Fibroblast of lung (primary cell): ENCODE measurements at regions not wholly inside any gene's neighbourhood (a gene's known extent, or its start where the extent isn't known, plus 50 kb on each side); places are given as distances from the start of the nearest gene placed in this dataset.

Experiments used
- DNase-seq, 2 donors: peaks; one replicate each; pipeline versions ENCODE4 v3.0.0 to v3.0.0-alpha.2; 2010; ENCODE audit warnings: low read depth in 2 of 2
- H2AFZ ChIP-seq: 2 replicates; pipeline ENCODE4 v1.5.1; 2012; ENCODE audit warnings: low read length, control low read depth, inconsistent platforms
- H3K27ac ChIP-seq: 2 replicates; pipeline ENCODE4 v1.5.1; 2011; ENCODE audit warnings: low read length, control low read depth; ENCODE audit not compliant: insufficient read depth
- H3K27me3 ChIP-seq: 2 replicates; pipeline ENCODE4 v1.5.1; 2011; ENCODE audit warnings: mild to moderate bottlenecking, low read length; ENCODE audit not compliant: control insufficient read depth, insufficient read depth
- H3K36me3 ChIP-seq: 2 replicates; pipeline ENCODE4 v1.5.1; 2011; ENCODE audit warnings: low read length; ENCODE audit not compliant: control insufficient read depth, insufficient read depth
- H3K4me1 ChIP-seq: 2 replicates; pipeline ENCODE4 v1.5.1; 2011; ENCODE audit warnings: low read length; ENCODE audit not compliant: control insufficient read depth, insufficient read depth; ENCODE audit errors: extremely low read depth
- H3K4me2 ChIP-seq: 2 replicates; pipeline ENCODE4 v1.5.1; 2011; ENCODE audit warnings: low read length, control low read depth; ENCODE audit not compliant: insufficient read depth; ENCODE audit errors: extremely low read depth
- H3K4me3 ChIP-seq, 4 experiments: fragments of 200-600 bp in 1 of 4; sonication (generic) in 1 of 4; replicated peaks in 1 of 4; 2 replicates each; pipeline ENCODE4 v1.5.1; 2011 to 2016; ENCODE audit warnings: low read length in 4 of 4, low read depth in 3 of 4, mild to moderate bottlenecking in 3 of 4, control low read depth in 2 of 4, inconsistent platforms in 1 of 4, mixed read lengths in 1 of 4; ENCODE audit not compliant: insufficient read depth in 1 of 4; ENCODE audit errors: control extremely low read depth in 1 of 4
- H3K79me2 ChIP-seq: 2 replicates; pipeline ENCODE4 v1.5.1; 2012; ENCODE audit warnings: mild to moderate bottlenecking, low read length, inconsistent platforms; ENCODE audit not compliant: control insufficient read depth, insufficient read depth
- H3K9ac ChIP-seq: 2 replicates; pipeline ENCODE4 v1.5.1; 2011; ENCODE audit warnings: mild to moderate bottlenecking, low read length, control low read depth; ENCODE audit not compliant: insufficient read depth
- H3K9me3 ChIP-seq: 2 replicates; pipeline ENCODE4 v1.5.1; 2012; ENCODE audit warnings: low read depth, low read length; ENCODE audit not compliant: control insufficient read depth, insufficient read depth
- H4K20me1 ChIP-seq: 2 replicates; pipeline ENCODE4 v1.5.1; 2011; ENCODE audit warnings: low read length; ENCODE audit not compliant: control insufficient read depth, insufficient read depth; ENCODE audit errors: extremely low read depth
- CTCF ChIP-seq, 2 donors: IDR thresholded peaks in 1 of 2; conservative IDR thresholded peaks in 1 of 2; 1 replicate in 1 of 2; 2 replicates in 1 of 2; pipeline ENCODE4 v1.5.1; 2011 to 2012; ENCODE audit warnings: low read length in 2 of 2, control low read depth in 1 of 2, inconsistent platforms in 1 of 2, low read depth in 1 of 2, mild to moderate bottlenecking in 1 of 2
- EZH2 ChIP-seq: IDR thresholded peaks from 2 replicates; pipeline ENCODE4 v1.5.1; 2012; ENCODE audit warnings: low read length, control low read depth, mild to moderate bottlenecking; ENCODE audit errors: missing control alignments

- no peak overlapping the region for H3K4me2 ChIP-seq
- no peaks in the 10 kb centered on the region for H3K27me3 ChIP-seq
- H3K27ac ChIP-seq = no peak overlapping the region
- H2AFZ ChIP-seq = no peak overlapping the region
- H3K4me3 ChIP-seq = no peak overlapping the region
- no peaks in the 10 kb centered on the region for H4K20me1 ChIP-seq
- TF ChIP-seq CTCF (conservative IDR thresholded peaks at IDR 0.05 in 1 of 2, IDR thresholded peaks at IDR 0.05 in 1 of 2; ENCODE audit: low read depth in 1 of 2, low read length in 2 of 2) = no peak
- no peak for TF ChIP-seq EZH2
- no peak overlapping the region for H3K9ac ChIP-seq
- H3K4me1 ChIP-seq = no peaks in the 10 kb centered on the region
- no peak for DNase-seq
- H3K9me3 ChIP-seq = no peaks in the 10 kb centered on the region
- H3K36me3 ChIP-seq = no peaks in the 10 kb centered on the region
- H3K79me2 ChIP-seq = no peaks in the 10 kb centered on the region
Measured at GRCh38 chr2:173605994-173606393, 251.3 kb downstream of the CDCA7 start.

- no peak for DNase-seq
- TF ChIP-seq CTCF (conservative IDR thresholded peaks at IDR 0.05 in 1 of 2, IDR thresholded peaks at IDR 0.05 in 1 of 2; ENCODE audit: low read depth in 1 of 2, low read length in 2 of 2) = no peak
- TF ChIP-seq EZH2 = no peak
- Histone ChIP-seq H3K4me1 (no peaks in the 10 kb centered on the region), H3K27ac (no peak overlapping the region), H2AFZ (no peak overlapping the region), H3K27me3 (no peaks in the 10 kb centered on the region), H4K20me1 (no peaks in the 10 kb centered on the region), H3K4me2 (no peak overlapping the region), H3K4me3 (no peak overlapping the region), H3K9ac (no peak overlapping the region), H3K36me3 (no peaks in the 10 kb centered on the region), H3K79me2 (no peaks in the 10 kb centered on the region), H3K9me3 (no peaks in the 10 kb centered on the region)
Measured at GRCh38 chr2:173606619-173607248, 252.1 kb downstream of the CDCA7 start.

GRCh38 chr2:173607606-173608311 lies 253.1 kb downstream of the CDCA7 start:
- H3K27ac ChIP-seq = no peak overlapping the region
- no peak overlapping the region for H3K4me2 ChIP-seq
- H4K20me1 ChIP-seq = no peaks in the 10 kb centered on the region
- H3K36me3 ChIP-seq = no peaks in the 10 kb centered on the region
- no peak for TF ChIP-seq EZH2
- no peaks in the 10 kb centered on the region for H3K9me3 ChIP-seq
- no peaks in the 10 kb centered on the region for H3K79me2 ChIP-seq
- H3K9ac ChIP-seq = no peak overlapping the region
- no peak overlapping the region for H3K4me3 ChIP-seq
- H3K27me3 ChIP-seq = no peaks in the 10 kb centered on the region
- no peak overlapping the region for H2AFZ ChIP-seq
- H3K4me1 ChIP-seq = no peaks in the 10 kb centered on the region
- no peak for DNase-seq
